ENCODE measurements at regions not wholly inside any gene's neighbourhood (a gene's known extent, or its start where the extent isn't known, plus 50 kb on each side); places are given as distances from the start of the nearest gene placed in this dataset.

DNA sequence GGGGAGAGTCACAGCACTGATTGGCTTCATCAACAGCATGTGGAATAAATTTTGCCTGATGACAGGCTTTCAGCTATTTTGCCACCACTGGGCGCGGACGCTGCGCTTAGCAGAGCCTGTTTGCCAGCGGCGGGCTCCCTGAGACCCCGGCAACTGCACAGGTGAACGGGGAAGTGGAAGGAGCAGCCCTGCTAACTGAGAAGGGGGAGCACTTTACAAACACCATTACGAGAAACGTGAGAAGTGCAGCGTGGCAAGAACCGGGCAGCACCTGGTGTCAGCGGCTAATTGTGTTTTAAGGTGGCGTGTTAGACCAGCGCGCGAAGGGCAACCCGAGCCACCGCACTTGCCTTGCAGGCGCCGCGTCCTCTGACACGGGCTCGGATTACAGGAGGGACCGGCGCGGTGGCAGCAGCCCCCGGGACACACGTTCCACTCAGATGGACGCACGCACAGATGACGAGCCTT, 307.8 kb upstream of the ARRDC4 start:
- TF ChIP-seq, protein P1, sequence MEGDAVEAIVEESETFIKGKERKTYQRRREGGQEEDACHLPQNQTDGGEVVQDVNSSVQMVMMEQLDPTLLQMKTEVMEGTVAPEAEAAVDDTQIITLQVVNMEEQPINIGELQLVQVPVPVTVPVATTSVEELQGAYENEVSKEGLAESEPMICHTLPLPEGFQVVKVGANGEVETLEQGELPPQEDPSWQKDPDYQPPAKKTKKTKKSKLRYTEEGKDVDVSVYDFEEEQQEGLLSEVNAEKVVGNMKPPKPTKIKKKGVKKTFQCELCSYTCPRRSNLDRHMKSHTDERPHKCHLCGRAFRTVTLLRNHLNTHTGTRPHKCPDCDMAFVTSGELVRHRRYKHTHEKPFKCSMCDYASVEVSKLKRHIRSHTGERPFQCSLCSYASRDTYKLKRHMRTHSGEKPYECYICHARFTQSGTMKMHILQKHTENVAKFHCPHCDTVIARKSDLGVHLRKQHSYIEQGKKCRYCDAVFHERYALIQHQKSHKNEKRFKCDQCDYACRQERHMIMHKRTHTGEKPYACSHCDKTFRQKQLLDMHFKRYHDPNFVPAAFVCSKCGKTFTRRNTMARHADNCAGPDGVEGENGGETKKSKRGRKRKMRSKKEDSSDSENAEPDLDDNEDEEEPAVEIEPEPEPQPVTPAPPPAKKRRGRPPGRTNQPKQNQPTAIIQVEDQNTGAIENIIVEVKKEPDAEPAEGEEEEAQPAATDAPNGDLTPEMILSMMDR (IDR thresholded peaks at IDR 0.05), result no peak
- TF ChIP-seq POLR2A (IDR thresholded peaks at IDR 0.05), result no peak
